Fibroblast of lung (primary cell): ENCODE measurements at regions not wholly inside any gene's neighbourhood (a gene's known extent, or its start where the extent isn't known, plus 50 kb on each side); places are given as distances from the start of the nearest gene placed in this dataset.

Experiments used
- EZH2 ChIP-seq: IDR thresholded peaks from 2 replicates; pipeline ENCODE4 v1.5.1; 2012; ENCODE audit warnings: low read length, control low read depth, mild to moderate bottlenecking; ENCODE audit errors: missing control alignments
- TF ChIP-seq, protein P1 (sequence below), 2 donors: IDR thresholded peaks in 1 of 2; conservative IDR thresholded peaks in 1 of 2; 1 replicate in 1 of 2; 2 replicates in 1 of 2; pipeline ENCODE4 v1.5.1; 2011 to 2012; ENCODE audit warnings: low read length in 2 of 2, control low read depth in 1 of 2, inconsistent platforms in 1 of 2, low read depth in 1 of 2, mild to moderate bottlenecking in 1 of 2

DNA sequence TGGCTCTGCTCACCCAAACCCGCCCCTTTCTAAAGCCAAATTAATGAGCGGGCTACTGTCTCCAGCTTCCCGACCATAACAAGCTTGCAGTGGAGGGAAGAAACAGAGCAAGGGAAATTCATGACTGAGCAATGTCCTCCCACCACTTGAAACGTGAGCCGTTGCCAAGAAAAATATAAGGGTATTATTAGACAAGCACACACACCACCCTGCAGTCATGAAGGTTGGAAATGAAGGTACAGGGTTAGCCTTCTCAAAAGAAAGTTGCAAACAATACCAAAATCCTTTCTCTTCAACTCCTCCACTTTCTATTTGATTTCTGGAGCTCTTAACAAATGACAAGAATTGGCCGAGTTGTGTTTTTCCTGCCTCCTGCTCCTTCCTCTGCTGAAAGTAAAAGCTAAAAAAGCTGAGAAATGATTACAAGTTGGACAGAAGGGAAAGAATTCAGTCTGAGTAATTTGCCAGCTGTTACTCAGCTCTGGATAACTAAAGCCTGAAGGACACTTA is 151.1 kb upstream of the B3GAT2 start:
- TF ChIP-seq, protein P1, sequence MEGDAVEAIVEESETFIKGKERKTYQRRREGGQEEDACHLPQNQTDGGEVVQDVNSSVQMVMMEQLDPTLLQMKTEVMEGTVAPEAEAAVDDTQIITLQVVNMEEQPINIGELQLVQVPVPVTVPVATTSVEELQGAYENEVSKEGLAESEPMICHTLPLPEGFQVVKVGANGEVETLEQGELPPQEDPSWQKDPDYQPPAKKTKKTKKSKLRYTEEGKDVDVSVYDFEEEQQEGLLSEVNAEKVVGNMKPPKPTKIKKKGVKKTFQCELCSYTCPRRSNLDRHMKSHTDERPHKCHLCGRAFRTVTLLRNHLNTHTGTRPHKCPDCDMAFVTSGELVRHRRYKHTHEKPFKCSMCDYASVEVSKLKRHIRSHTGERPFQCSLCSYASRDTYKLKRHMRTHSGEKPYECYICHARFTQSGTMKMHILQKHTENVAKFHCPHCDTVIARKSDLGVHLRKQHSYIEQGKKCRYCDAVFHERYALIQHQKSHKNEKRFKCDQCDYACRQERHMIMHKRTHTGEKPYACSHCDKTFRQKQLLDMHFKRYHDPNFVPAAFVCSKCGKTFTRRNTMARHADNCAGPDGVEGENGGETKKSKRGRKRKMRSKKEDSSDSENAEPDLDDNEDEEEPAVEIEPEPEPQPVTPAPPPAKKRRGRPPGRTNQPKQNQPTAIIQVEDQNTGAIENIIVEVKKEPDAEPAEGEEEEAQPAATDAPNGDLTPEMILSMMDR (conservative IDR thresholded peaks at IDR 0.05 in 1 of 2, IDR thresholded peaks at IDR 0.05 in 1 of 2; ENCODE audit: low read depth in 1 of 2, low read length in 2 of 2) = no peak
- TF ChIP-seq EZH2 = no peak
